Activated CD4-positive, alpha-beta T cell treated with anti-CD3 and anti-CD28 coated beads, Interleukin-2, amount 10 ng/mL, durations not matched to agents 24 days and 14 days (primary cell): ENCODE measurements at regions not wholly inside any gene's neighbourhood (a gene's known extent, or its start where the extent isn't known, plus 50 kb on each side); places are given as distances from the start of the nearest gene placed in this dataset.
"Not testable (repeated sequence)": the region's sequence is repeated elsewhere in the genome, so short reads cannot be mapped to it uniquely, and the experiment has no call there.

Experiments used
- DNase-seq: peaks from one replicate; pipeline ENCODE4 v3.0.0; 2022
- H3K27ac Mint-ChIP-seq: one replicate; pipeline ENCODE4 v1.8.0; 2022; ENCODE audit warnings: mild to moderate bottlenecking, mixed read lengths
- H3K27me3 Mint-ChIP-seq: one replicate; pipeline ENCODE4 v1.8.0; 2022; ENCODE audit warnings: mixed read lengths
- H3K36me3 Mint-ChIP-seq: one replicate; pipeline ENCODE4 v1.8.0; 2022; ENCODE audit warnings: low read depth, mild to moderate bottlenecking, mixed read lengths
- H3K4me1 Mint-ChIP-seq: one replicate; pipeline ENCODE4 v1.8.0; 2021; ENCODE audit warnings: mixed read lengths
- H3K4me3 Mint-ChIP-seq: one replicate; pipeline ENCODE4 v1.8.0; 2022; ENCODE audit warnings: mild to moderate bottlenecking, moderate library complexity, mixed read lengths
- H3K9me3 Mint-ChIP-seq: one replicate; pipeline ENCODE4 v1.8.0; 2021; ENCODE audit warnings: mixed read lengths
- intact Hi-C: fragments of 100-400 bp; cut with micrococcal nuclease; formaldehyde crosslinking; loops from one replicate; pipeline ENCODE4 v1.15.1; 2023

GRCh38 chr18:51480407-51481261, 283.2 kb upstream of the MEX3C start:
- no peaks in the 10 kb centered on the region for H3K9me3 Mint-ChIP-seq
- H3K27ac Mint-ChIP-seq: no peak overlapping the region
- no peak for DNase-seq
- no peaks in the 10 kb centered on the region for H3K36me3 Mint-ChIP-seq
- intact Hi-C loops: no loop called here
- no peak overlapping the region for H3K4me3 Mint-ChIP-seq
- H3K27me3 Mint-ChIP-seq: no peaks in the 10 kb centered on the region
- no peaks in the 10 kb centered on the region for H3K4me1 Mint-ChIP-seq

DNA sequence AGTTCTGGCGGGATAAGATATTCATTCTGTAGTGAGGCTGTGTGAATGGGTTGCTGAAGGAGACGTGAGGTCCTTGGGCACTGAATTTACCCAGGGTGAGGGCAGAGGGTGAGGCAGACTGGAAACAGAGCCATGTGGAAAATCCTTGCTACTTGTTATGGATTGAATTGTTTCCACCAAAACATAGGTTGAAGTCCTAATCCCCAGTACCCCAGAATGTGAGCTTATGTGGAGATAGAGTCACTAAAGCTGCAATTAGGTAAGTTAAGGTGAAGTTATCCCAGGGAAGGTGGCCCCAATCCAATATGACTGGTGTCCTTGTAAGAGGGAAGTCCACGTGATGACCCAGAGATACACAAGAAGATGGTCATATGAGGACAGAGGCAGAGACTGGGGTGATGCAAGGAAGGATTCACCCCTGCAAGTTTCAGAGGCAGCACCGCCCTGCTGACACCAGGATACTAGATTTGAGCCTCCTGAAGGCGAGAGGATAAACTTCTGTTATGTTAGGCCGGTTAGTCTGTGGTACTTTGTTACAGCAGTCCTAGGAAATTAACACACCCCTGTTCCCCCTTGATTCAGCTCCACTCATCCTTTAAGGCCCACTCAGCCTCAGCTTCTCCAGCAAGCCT, 289.4 kb upstream of the MEX3C start:
- intact Hi-C loops: no loop called here
- Mint-ChIP-seq H3K27ac (no peak overlapping the region), H3K27me3 (no peaks in the 10 kb centered on the region), H3K36me3 (no peaks in the 10 kb centered on the region), H3K9me3 (no peaks in the 10 kb centered on the region), H3K4me3 (no peak overlapping the region), H3K4me1 (no peaks in the 10 kb centered on the region)
- no peak for DNase-seq

DNA sequence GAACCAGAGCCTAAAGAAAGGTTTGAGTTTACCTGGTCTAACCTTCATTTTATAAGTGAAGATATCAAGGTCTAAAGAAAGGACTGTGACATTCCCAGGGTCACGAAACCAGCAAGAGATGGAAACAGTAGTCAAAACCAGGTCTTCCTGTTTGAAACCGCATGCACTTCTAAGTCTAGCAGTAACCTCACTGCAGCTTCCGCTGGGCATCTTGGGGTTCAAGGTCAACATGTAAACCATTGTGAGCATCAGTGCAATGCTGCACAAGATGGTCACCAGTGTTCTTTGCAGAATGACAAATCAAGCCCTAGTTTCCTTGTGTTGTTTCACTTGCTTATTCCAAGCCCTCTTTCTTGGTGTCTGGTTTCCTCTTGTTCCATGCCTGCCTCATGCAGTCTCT, 292.9 kb upstream of the MEX3C start:
- no peaks in the 10 kb centered on the region for H3K9me3 Mint-ChIP-seq
- H3K27ac Mint-ChIP-seq: no peak overlapping the region
- H3K27me3 Mint-ChIP-seq: no peaks in the 10 kb centered on the region
- H3K36me3 Mint-ChIP-seq: no peaks in the 10 kb centered on the region
- intact Hi-C loops: no loop called here
- no peaks in the 10 kb centered on the region for H3K4me1 Mint-ChIP-seq
- no peak overlapping the region for H3K4me3 Mint-ChIP-seq
- DNase-seq: no peak

DNA sequence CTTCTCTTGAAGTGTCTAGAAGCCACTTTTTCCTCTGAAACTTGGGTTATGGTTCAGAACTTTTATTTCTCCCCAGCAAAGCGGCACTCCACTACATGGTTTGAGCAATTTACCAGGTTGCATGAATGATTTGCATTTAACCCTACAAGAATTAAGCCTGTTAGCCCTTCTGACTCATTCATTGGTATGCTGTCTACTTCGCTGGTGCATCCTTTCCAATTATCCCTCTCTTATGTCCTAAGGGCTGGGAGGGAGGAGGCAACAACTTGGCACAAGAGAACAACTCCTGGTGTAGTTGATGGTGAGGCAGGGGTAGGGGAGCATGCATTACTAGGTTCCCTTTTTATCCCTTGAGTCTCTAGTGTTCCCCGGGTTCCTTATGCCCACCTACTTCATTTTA, 293.4 kb upstream of the MEX3C start:
- Mint-ChIP-seq H3K27ac (no peak overlapping the region), H3K27me3 (no peaks in the 10 kb centered on the region)
- intact Hi-C loops: no loop called here

DNA sequence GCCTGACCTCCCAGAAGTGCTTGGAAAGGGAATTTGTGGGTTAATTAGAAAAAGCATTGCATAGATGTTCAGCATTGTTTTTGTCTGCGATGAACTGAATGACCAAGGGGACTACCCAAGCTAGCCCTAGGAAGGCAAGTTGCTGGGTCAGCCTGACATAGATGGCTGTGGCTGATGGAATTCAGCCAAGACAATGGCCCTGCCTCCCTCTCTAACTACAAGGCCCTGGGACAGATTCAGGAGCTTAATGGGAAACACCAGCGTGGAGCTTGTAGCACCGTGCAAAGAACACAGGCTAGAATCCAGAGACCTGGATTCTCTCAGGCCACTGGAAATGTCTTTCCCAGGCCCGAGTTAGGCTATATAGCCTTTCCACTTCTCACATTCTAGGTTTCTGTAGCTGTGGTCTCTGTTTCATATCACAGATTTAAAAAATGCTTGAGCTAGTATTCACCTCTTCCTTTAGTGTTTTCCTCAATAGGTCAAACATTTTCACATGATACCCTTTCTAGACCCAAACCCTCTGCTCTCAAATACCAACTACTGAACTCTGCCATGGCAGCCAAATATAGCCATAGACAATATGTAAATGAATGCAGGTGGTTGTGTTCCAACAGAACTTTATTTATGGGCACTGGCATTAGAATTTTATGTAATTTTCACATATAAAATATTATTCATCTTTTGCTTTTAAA, 294.3 kb upstream of the MEX3C start:
- Mint-ChIP-seq H3K4me1 (no peaks in the 10 kb centered on the region), H3K9me3 (no peaks in the 10 kb centered on the region), H3K27me3 (no peaks in the 10 kb centered on the region), H3K27ac (no peak overlapping the region), H3K36me3 (no peaks in the 10 kb centered on the region), H3K4me3 (no peak overlapping the region)
- intact Hi-C loops: no loop called here
- no peak for DNase-seq

More for the DNA sequence above, 293.4 kb upstream of the MEX3C start:
- no peaks in the 10 kb centered on the region for H3K9me3 Mint-ChIP-seq
- H3K4me3 Mint-ChIP-seq: no peak overlapping the region
- DNase-seq: no peak
- H3K36me3 Mint-ChIP-seq: no peaks in the 10 kb centered on the region
- no peaks in the 10 kb centered on the region for H3K4me1 Mint-ChIP-seq

GRCh38 chr18:51498085-51498855, 300.8 kb upstream of the MEX3C start:
- Mint-ChIP-seq H3K27ac (no peak overlapping the region), H3K4me3 (no peak overlapping the region), H3K9me3 (no peaks in the 10 kb centered on the region), H3K36me3 (no peaks in the 10 kb centered on the region), H3K27me3 (no peaks in the 10 kb centered on the region), H3K4me1 (no peaks in the 10 kb centered on the region)
- intact Hi-C loops: no loop called here
- no peak for DNase-seq

GRCh38 chr18:51503351-51503750, 305.9 kb upstream of the MEX3C start:
- no peaks in the 10 kb centered on the region for H3K27me3 Mint-ChIP-seq
- H3K9me3 Mint-ChIP-seq: peaks cover 3% of the 10 kb centered on the region
- no peaks in the 10 kb centered on the region for H3K4me1 Mint-ChIP-seq
- intact Hi-C loops: no loop called here
- DNase-seq: no peak
- H3K27ac Mint-ChIP-seq: no peak overlapping the region
- no peaks in the 10 kb centered on the region for H3K36me3 Mint-ChIP-seq
- H3K4me3 Mint-ChIP-seq: no peak overlapping the region

DNA sequence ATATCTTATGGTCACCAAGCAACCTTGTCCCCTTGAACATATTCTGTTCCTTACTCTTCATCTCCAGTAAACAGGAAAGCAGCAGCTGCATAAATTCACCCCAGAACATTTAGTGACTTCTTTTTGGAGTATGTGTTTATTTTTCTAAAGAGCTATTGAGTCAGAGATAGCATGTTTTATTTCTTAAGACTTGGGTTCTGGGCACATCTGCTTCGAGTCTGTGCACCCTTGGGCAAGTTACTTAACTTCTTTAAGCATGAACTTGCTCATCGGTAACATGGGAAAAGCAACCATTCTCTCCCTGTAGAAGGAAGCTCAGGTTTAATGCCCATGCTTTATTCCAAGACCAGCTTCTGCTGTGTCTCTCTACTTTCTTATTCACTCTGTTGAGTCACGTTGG, 309.3 kb upstream of the MEX3C start:
- peaks cover 7% of the 10 kb centered on the region for H3K9me3 Mint-ChIP-seq

DNA sequence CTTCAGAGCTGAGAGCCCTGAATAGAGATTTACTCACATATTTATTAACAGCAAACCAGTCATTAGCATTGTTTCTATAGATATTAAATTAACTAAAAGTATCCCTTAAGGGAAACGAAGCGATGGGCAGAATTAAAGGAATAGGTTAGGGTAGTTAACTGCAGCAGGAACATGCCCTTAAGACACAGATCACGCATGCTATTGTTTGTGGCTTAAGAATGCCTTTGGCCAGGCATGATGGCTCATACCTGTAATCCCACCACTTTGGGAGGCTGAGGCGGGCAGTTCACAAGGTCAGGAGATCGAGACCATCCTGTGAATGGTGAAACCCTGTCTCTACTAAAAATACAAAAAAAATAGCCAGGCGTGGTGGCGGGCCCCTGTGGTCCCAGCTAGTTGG, 310.9 kb upstream of the MEX3C start:
- H3K27ac Mint-ChIP-seq, H3K36me3 Mint-ChIP-seq, intact Hi-C loops, DNase-seq, H3K27me3 Mint-ChIP-seq, H3K4me3 Mint-ChIP-seq, H3K9me3 Mint-ChIP-seq, H3K4me1 Mint-ChIP-seq: not testable (repeated sequence)

More for the DNA sequence above, 309.3 kb upstream of the MEX3C start:
- H3K27ac Mint-ChIP-seq: no peak overlapping the region
- H3K36me3 Mint-ChIP-seq: no peaks in the 10 kb centered on the region
- no peak overlapping the region for H3K4me3 Mint-ChIP-seq
- intact Hi-C loops: no loop called here
- H3K4me1 Mint-ChIP-seq: no peaks in the 10 kb centered on the region
- DNase-seq: no peak
- H3K27me3 Mint-ChIP-seq: no peaks in the 10 kb centered on the region

GRCh38 chr18:51510020-51510419, 312.5 kb upstream of the MEX3C start:
- no peak for DNase-seq
- Mint-ChIP-seq H3K36me3 (no peaks in the 10 kb centered on the region), H3K9me3 (peaks cover 7% of the 10 kb centered on the region), H3K27ac (no peak overlapping the region), H3K4me1 (no peaks in the 10 kb centered on the region), H3K27me3 (no peaks in the 10 kb centered on the region), H3K4me3 (no peak overlapping the region)
- intact Hi-C loops: no loop called here

DNA sequence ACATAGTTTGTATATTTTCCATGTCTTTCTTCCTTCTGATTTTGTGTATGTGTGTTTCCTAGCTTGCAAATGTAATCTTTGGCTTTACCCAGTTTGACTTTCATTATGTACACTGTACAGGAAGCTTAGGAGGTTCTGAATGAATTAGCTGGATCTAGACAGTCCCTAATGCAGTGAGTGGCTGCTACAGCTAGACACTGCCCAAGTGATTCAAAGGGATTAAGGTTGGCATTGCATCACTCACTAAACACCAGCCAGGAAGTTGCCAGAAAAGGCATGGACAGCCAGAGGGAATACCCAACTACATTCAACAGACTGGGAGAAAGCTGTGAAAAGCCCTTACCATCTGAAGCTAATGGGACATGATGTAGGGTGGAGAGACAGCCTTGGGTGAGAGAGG, 316.0 kb upstream of the MEX3C start:
- intact Hi-C loops: no loop called here
- Mint-ChIP-seq H3K27ac (no peak overlapping the region), H3K36me3 (no peaks in the 10 kb centered on the region)

DNA sequence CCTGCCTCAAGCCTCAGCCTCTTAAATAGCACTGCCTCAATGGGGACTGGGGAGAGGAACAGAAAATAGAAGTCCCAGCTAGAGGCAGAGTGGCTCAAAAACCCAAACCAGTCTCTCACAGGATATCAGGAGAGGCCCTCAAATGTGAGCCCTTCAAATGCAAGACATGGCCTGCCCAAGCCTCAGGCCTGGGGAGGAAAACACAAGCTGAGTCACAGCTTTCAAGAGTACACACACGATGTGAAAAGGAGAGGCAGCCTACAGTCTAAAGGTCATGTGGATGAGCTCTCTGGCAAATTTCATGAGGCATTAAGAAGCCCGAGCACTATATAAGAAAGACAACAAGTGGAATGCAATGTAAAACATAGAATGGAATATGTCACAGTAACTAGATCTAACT, 316.6 kb upstream of the MEX3C start:
- Mint-ChIP-seq H3K4me1 (no peaks in the 10 kb centered on the region), H3K27me3 (no peaks in the 10 kb centered on the region), H3K27ac (no peak overlapping the region), H3K36me3 (no peaks in the 10 kb centered on the region), H3K9me3 (peaks cover 4% of the 10 kb centered on the region), H3K4me3 (no peak overlapping the region)
- intact Hi-C loops: no loop called here
- DNase-seq: no peak

More for the DNA sequence above, 316.0 kb upstream of the MEX3C start:
- DNase-seq: no peak
- Mint-ChIP-seq H3K27me3 (no peaks in the 10 kb centered on the region), H3K4me3 (no peak overlapping the region), H3K4me1 (no peaks in the 10 kb centered on the region), H3K9me3 (peaks cover 4% of the 10 kb centered on the region)

DNA sequence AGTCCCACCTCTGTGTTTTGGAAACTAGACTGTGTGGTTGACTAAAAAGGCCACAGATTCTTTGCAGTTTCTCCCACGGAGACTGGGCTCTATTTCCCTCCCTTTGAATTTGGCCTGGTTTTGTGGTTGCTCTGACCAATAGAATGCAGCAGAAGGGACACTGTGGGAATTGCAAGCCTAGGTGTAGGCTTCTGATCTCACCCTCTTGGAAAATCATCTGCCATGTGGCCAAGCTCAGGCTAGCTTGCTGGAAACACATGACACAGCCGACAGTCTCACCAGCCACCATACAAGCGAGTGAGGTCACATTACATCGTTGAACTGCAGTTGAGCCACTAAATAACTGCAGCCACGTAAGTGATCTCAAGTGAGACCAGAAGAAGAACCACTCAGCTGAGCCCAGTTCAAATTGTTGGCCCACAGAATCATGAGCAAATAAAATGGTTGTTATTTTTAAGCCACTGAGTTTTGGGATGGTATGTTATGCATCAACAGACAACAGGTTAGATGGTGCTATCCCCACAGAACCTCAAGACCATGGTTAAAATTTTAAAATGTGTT, 319.1 kb upstream of the MEX3C start:
- Mint-ChIP-seq H3K27me3 (no peaks in the 10 kb centered on the region), H3K36me3 (no peaks in the 10 kb centered on the region), H3K27ac (no peak overlapping the region), H3K9me3 (no peaks in the 10 kb centered on the region), H3K4me1 (no peaks in the 10 kb centered on the region), H3K4me3 (no peak overlapping the region)
- no peak for DNase-seq
- intact Hi-C loops: no loop called here
